NK-92 (cell line): ENCODE measurements at regions not wholly inside any gene's neighbourhood (a gene's known extent, or its start where the extent isn't known, plus 50 kb on each side); places are given as distances from the start of the nearest gene placed in this dataset.

Source experiments
- DNase-seq: peaks from one replicate; lab custom pipeline; 2025; ENCODE audit not compliant: unreplicated experiment; lab: John Stamatoyannopoulos, UW

- no peak for DNase-seq
These were observed 421.4 kb upstream of the DAB2 start for GRCh38 chr5:39846144-39846543.

GRCh38 chr5:39843767-39844166, 419.0 kb upstream of the DAB2 start:
- no peak for DNase-seq

GRCh38 chr5:39835371-39835770, 410.6 kb upstream of the DAB2 start:
- DNase-seq: no peak

GRCh38 chr5:39829441-39829840, 404.7 kb upstream of the DAB2 start:
- DNase-seq: no peak

GRCh38 chr5:39826051-39826450, 401.3 kb upstream of the DAB2 start:
- DNase-seq: no peak

- no peak for DNase-seq
These were observed 400.5 kb upstream of the DAB2 start for GRCh38 chr5:39825301-39825700.

- DNase-seq: no peak
These were observed 397.2 kb upstream of the DAB2 start for GRCh38 chr5:39822020-39822419.

GRCh38 chr5:39816866-39817265, 392.1 kb upstream of the DAB2 start:
- DNase-seq: no peak

- DNase-seq: no peak
These were observed 391.5 kb upstream of the DAB2 start for GRCh38 chr5:39816156-39816845.

- DNase-seq: no peak
These were observed 390.9 kb upstream of the DAB2 start for GRCh38 chr5:39815711-39816110.

- DNase-seq: no peak
These were observed 386.6 kb upstream of the DAB2 start for GRCh38 chr5:39811381-39811780.

GRCh38 chr5:39808656-39809055, 383.9 kb upstream of the DAB2 start:
- DNase-seq: no peak

- no peak for DNase-seq
These were observed 376.5 kb upstream of the DAB2 start for GRCh38 chr5:39801306-39801705.

GRCh38 chr5:39800042-39800601, 375.3 kb upstream of the DAB2 start:
- no peak for DNase-seq

GRCh38 chr5:39799242-39799641, 374.5 kb upstream of the DAB2 start:
- no peak for DNase-seq

- no peak for DNase-seq
These were observed 369.9 kb upstream of the DAB2 start for GRCh38 chr5:39794513-39795210.

- no peak for DNase-seq
These were observed 360.6 kb upstream of the DAB2 start for GRCh38 chr5:39785410-39785809.

- no peak for DNase-seq
These were observed 359.1 kb upstream of the DAB2 start for GRCh38 chr5:39783756-39784421.

GRCh38 chr5:39780347-39780746, 355.6 kb upstream of the DAB2 start:
- DNase-seq: no peak

- DNase-seq: no peak
These were observed 355.1 kb upstream of the DAB2 start for GRCh38 chr5:39779831-39780230.

- no peak for DNase-seq
These were observed 351.1 kb upstream of the DAB2 start for GRCh38 chr5:39775797-39776365.
